ENCODE measurements at regions not wholly inside any gene's neighbourhood (a gene's known extent, or its start where the extent isn't known, plus 50 kb on each side); places are given as distances from the start of the nearest gene placed in this dataset.

GRCh38 chr11:87861030-87861429 lies 314.2 kb downstream of the RAB38 start:
- H3K27ac ChIP-seq (ENCODE audit: low read depth): no peak overlapping the region
- peaks cover 6% of the 10 kb centered on the region for H3K4me1 ChIP-seq (ENCODE audit: insufficient read depth)
- no peak overlapping the region for H3K4me2 ChIP-seq
- H3K4me3 Mint-ChIP-seq: no peak overlapping the region
- peaks cover 7% of the 10 kb centered on the region; the same call in 2 of the 3 replicates for H3K4me1 Mint-ChIP-seq
- no peak overlapping the region for H3K4me3 ChIP-seq
- peaks cover 2% of the 10 kb centered on the region for H3K27me3 Mint-ChIP-seq (ENCODE audit: insufficient read depth, low read depth, poor library complexity)
- no peaks in the 10 kb centered on the region; the same call in 2 of the 3 replicates for H3K9me3 Mint-ChIP-seq
- TF ChIP-seq CREB1 (CRISPR knock-in tag; IDR thresholded peaks at IDR 0.05; ENCODE audit: low read depth) (no peak), ZNF114 (CRISPR knock-in tag; IDR thresholded peaks at IDR 0.05) (no peak), CTCF (conservative IDR thresholded peaks at IDR 0.05; ENCODE audit: low read depth in 2 of 2) (no peak), ZNF331 (CRISPR knock-in tag; IDR thresholded peaks at IDR 0.05; ENCODE audit: low read depth) (no peak), NANOG (IDR thresholded peaks at IDR 0.05; ENCODE audit: borderline replicate concordance) (no peak), REST (IDR thresholded peaks at IDR 0.05; ENCODE audit: unreplicated experiment) (no peak), ZNF462 (CRISPR knock-in tag; IDR thresholded peaks at IDR 0.05) (no peak)
- H3K27me3 ChIP-seq (ENCODE audit: insufficient read depth): no peaks in the 10 kb centered on the region
- no peaks in the 10 kb centered on the region; the same call in 2 of the 3 replicates for H3K36me3 Mint-ChIP-seq (ENCODE audit: low read depth)
- DNase-seq (ENCODE audit: low spot score) (no peak), ATAC-seq (no peak)
- no peaks in the 10 kb centered on the region for H3K9me2 ChIP-seq (ENCODE audit: insufficient read depth)
- H3F3A ChIP-seq (replicated peaks; ENCODE audit: low read depth): no peaks in the 10 kb centered on the region
- H4K20me1 ChIP-seq (replicated peaks; ENCODE audit: insufficient read depth): no peaks in the 10 kb centered on the region
- H2AFZ ChIP-seq: peak overlapping the region; percentile 65
- no peak overlapping the region for H3K27ac Mint-ChIP-seq
- H3K36me3 ChIP-seq (ENCODE audit: insufficient read depth): no peaks in the 10 kb centered on the region
- H3K79me2 ChIP-seq (replicated peaks; ENCODE audit: insufficient read depth): no peaks in the 10 kb centered on the region

All from GM23338 (cell line).